ENCODE measurements at regions not wholly inside any gene's neighbourhood (a gene's known extent, or its start where the extent isn't known, plus 50 kb on each side); places are given as distances from the start of the nearest gene placed in this dataset.

GRCh38 chr13:106657104-106657503 is 89.2 kb upstream of the ARGLU1 start:
- Histone ChIP-seq H3K9ac (ENCODE audit: insufficient read depth in 1 of 2, low read depth in 2 of 2, low read length in 2 of 2) (no peak overlapping the region), H3K79me2 (ENCODE audit: control insufficient read depth, insufficient read depth, low read length) (no peaks in the 10 kb centered on the region), H4K20me1 (replicated peaks; ENCODE audit: control insufficient read depth, insufficient read depth, low read length) (no peaks in the 10 kb centered on the region), H3K9me1 (ENCODE audit: control insufficient read depth, insufficient read depth, low read length) (no peaks in the 10 kb centered on the region), H3K9me3 (replicated peaks; ENCODE audit: control insufficient read depth, insufficient read depth, low read depth, low read length) (no peaks in the 10 kb centered on the region), H3K36me3 (ENCODE audit: control insufficient read depth, insufficient read depth, low read length) (no peaks in the 10 kb centered on the region), H3K4me2 (ENCODE audit: insufficient read depth, low read length) (no peak overlapping the region), H2AFZ (ENCODE audit: low read depth, low read length) (no peak overlapping the region), H3K4me1 (replicated peaks in 1 of 2; ENCODE audit: control insufficient read depth in 2 of 2, insufficient read depth in 2 of 2, low read length in 2 of 2) (no peaks in the 10 kb centered on the region), H3K4me3 (no peak overlapping the region), H3K27ac (ENCODE audit: extremely low read depth, low read depth, low read length) (no peak overlapping the region), H3K27me3 (ENCODE audit: control insufficient read depth in 2 of 2, insufficient read depth in 2 of 2, low read length in 2 of 2) (no peaks in the 10 kb centered on the region)
- DNase-seq (ENCODE audit: extremely low read depth in 1 of 4, low spot score in 3 of 4) (no peak), ATAC-seq (no peak), FAIRE-seq (no peak)
- in situ Hi-C loops (cut with MboI): no loop called here
- WGBS (ENCODE audit: insufficient coverage, low coverage, missing lambda C conversion rate): 0% methylated on average over 3 of the region's 3 CpGs
- POLR2A ChIA-PET: no interaction called here
- BruUV-seq (replicated peaks): no TSS peak
- intact Hi-C loops (cut with micrococcal nuclease): no loop called here
- TF ChIP-seq ATF1 (CRISPR knock-in tag; IDR thresholded peaks at IDR 0.05): no peak
- TF ChIP-seq ATF1 (tag; IDR thresholded peaks at IDR 0.05): no peak
- no peak for TF ChIP-seq ZNF444 (CRISPR knock-in tag; IDR thresholded peaks at IDR 0.05)
- TF ChIP-seq ZNF561 (CRISPR knock-in tag; conservative IDR thresholded peaks at IDR 0.05): no peak
- TF ChIP-seq PHF21A (IDR thresholded peaks at IDR 0.05; ENCODE audit: borderline replicate concordance, low read depth): no peak
- no peak for TF ChIP-seq STAG1 (CRISPR knock-in tag; IDR thresholded peaks at IDR 0.05; ENCODE audit: borderline replicate concordance)
- CTCF ChIA-PET (ENCODE audit: low intra/inter-chr PET ratio): no interaction called here

DNA sequence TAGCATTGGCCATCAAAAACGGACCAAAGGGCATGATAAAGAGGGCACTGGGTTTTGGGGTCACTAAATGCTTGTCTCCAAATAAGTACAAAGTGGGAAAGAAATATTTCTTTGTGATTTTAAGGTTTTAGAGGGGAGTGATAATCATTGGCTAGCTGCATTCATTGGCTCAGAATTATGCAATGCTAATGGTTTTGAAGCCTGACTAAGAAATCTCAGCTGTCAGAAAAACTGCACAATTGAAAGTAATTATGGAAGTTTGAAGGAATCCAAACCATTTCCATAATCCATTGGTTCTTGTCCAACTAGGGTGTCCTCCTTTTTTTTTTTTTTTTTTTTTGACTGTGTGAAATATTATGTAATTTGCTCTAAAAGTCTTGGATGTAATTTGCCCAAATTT is 88.2 kb upstream of the ARGLU1 start:
- no peak for ATAC-seq
- H3K9me1 ChIP-seq (ENCODE audit: control insufficient read depth, insufficient read depth, low read length): no peaks in the 10 kb centered on the region
- BruUV-seq (replicated peaks): no TSS peak
- in situ Hi-C loops (cut with MboI) (no loop called here), intact Hi-C loops (cut with micrococcal nuclease) (no loop called here)
- WGBS (ENCODE audit: insufficient coverage, low coverage, missing lambda C conversion rate): 0% methylated on average over 1 of the region's 1 CpG
- no peak overlapping the region for H3K9ac ChIP-seq (ENCODE audit: insufficient read depth in 1 of 2, low read depth in 2 of 2, low read length in 2 of 2)
- ChIA-PET CTCF (ENCODE audit: low intra/inter-chr PET ratio) (no interaction called here), POLR2A (no interaction called here)
- H4K20me1 ChIP-seq (replicated peaks; ENCODE audit: control insufficient read depth, insufficient read depth, low read length): no peaks in the 10 kb centered on the region
- no peak overlapping the region for H3K4me2 ChIP-seq (ENCODE audit: insufficient read depth, low read length)
- FAIRE-seq: no peak
- no peaks in the 10 kb centered on the region for H3K9me3 ChIP-seq (replicated peaks; ENCODE audit: control insufficient read depth, insufficient read depth, low read depth, low read length)
- no peak for DNase-seq (ENCODE audit: extremely low read depth in 1 of 4, low spot score in 3 of 4)
- no peaks in the 10 kb centered on the region for H3K79me2 ChIP-seq (ENCODE audit: control insufficient read depth, insufficient read depth, low read length)
- H3K27me3 ChIP-seq (ENCODE audit: control insufficient read depth in 2 of 2, insufficient read depth in 2 of 2, low read length in 2 of 2): no peaks in the 10 kb centered on the region
- no peak overlapping the region for H3K4me3 ChIP-seq
- H2AFZ ChIP-seq (ENCODE audit: low read depth, low read length): no peak overlapping the region
- no peaks in the 10 kb centered on the region for H3K36me3 ChIP-seq (ENCODE audit: control insufficient read depth, insufficient read depth, low read length)
- H3K27ac ChIP-seq (ENCODE audit: extremely low read depth, low read depth, low read length): no peak overlapping the region
- no peaks in the 10 kb centered on the region for H3K4me1 ChIP-seq (replicated peaks in 1 of 2; ENCODE audit: control insufficient read depth in 2 of 2, insufficient read depth in 2 of 2, low read length in 2 of 2)
- TF ChIP-seq ZNF253 (CRISPR knock-in tag; conservative IDR thresholded peaks at IDR 0.05): no peak
- TF ChIP-seq GABPB1 (CRISPR knock-in tag; IDR thresholded peaks at IDR 0.05): no peak
- TF ChIP-seq IRF2 (CRISPR knock-in tag; IDR thresholded peaks at IDR 0.05): no peak
- TF ChIP-seq ZNF239 (CRISPR knock-in tag; IDR thresholded peaks at IDR 0.05): no peak
- no peak for TF ChIP-seq ZNF830 (CRISPR knock-in tag; IDR thresholded peaks at IDR 0.05)
- TF ChIP-seq ELF4 (CRISPR knock-in tag; IDR thresholded peaks at IDR 0.05): no peak
- TF ChIP-seq, protein P1, sequence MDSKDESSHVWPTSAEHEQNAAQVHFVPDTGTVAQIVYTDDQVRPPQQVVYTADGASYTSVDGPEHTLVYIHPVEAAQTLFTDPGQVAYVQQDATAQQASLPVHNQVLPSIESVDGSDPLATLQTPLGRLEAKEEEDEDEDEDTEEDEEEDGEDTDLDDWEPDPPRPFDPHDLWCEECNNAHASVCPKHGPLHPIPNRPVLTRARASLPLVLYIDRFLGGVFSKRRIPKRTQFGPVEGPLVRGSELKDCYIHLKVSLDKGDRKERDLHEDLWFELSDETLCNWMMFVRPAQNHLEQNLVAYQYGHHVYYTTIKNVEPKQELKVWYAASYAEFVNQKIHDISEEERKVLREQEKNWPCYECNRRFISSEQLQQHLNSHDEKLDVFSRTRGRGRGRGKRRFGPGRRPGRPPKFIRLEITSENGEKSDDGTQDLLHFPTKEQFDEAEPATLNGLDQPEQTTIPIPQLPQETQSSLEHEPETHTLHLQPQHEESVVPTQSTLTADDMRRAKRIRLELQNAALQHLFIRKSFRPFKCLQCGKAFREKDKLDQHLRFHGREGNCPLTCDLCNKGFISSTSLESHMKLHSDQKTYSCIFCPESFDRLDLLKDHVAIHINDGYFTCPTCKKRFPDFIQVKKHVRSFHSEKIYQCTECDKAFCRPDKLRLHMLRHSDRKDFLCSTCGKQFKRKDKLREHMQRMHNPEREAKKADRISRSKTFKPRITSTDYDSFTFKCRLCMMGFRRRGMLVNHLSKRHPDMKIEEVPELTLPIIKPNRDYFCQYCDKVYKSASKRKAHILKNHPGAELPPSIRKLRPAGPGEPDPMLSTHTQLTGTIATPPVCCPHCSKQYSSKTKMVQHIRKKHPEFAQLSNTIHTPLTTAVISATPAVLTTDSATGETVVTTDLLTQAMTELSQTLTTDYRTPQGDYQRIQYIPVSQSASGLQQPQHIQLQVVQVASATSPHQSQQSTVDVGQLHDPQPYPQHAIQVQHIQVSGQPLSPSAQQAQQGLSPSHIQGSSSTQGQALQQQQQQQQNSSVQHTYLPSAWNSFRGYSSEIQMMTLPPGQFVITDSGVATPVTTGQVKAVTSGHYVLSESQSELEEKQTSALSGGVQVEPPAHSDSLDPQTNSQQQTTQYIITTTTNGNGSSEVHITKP (IDR thresholded peaks at IDR 0.05; ENCODE audit: partially characterized antibody): no peak
- TF ChIP-seq BRCA1 (IDR thresholded peaks at IDR 0.05): no peak
- TF ChIP-seq BRCA1 (CRISPR knock-in tag; IDR thresholded peaks at IDR 0.05): no peak

Measured in K562 (cell line).